Ovary (tissue), 3 donors: ENCODE measurements at regions not wholly inside any gene's neighbourhood (a gene's known extent, or its start where the extent isn't known, plus 50 kb on each side); places are given as distances from the start of the nearest gene placed in this dataset.

Experiments
- CTCF ChIP-seq, 3 donors: fragments of 450-650 bp in 2 of 3; fragments of 200-600 bp in 1 of 3; IDR thresholded peaks; one replicate each; pipeline versions ENCODE4 v1.5.1 to v1.8.0; 2016 to 2022; ENCODE audit warnings: antibody characterized with exemption in 3 of 3, mild to moderate bottlenecking in 1 of 3
- POLR2A ChIP-seq: fragments of 450-650 bp; IDR thresholded peaks from one replicate; pipeline ENCODE4 v1.6.1; 2017; ENCODE audit warnings: antibody characterized with exemption, mild to moderate bottlenecking, moderate library complexity
- donor health status: DM: no; HTN: no; CAD: no.

GRCh38 chr6:80789912-80790570 lies 683.6 kb downstream of the BCKDHB start:
- TF ChIP-seq CTCF (IDR thresholded peaks at IDR 0.05) (no peak), POLR2A (no peak)
